ENCODE measurements at regions not wholly inside any gene's neighbourhood (a gene's known extent, or its start where the extent isn't known, plus 50 kb on each side); places are given as distances from the start of the nearest gene placed in this dataset.

DNA sequence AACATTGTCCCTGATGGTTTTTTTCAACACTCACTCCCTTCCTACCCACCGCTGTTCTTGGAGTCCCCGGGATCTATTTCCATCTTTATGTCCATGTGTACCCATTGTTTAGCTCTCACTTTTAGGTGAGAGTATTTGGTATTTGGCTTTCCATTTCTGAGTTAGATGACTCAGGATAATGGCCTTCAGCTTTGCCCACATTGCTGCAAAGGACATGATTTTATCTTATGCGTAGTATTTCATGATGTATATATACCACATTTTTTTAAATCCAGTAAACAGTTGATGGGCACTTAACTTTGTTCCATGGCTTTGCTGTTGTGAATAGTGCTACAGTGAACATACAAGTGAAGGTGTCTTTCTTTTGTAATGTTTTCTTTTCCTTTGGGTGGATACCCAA lies 123.5 kb upstream of the KITLG start:
- no peak for TF ChIP-seq EZH2 (IDR thresholded peaks at IDR 0.05; ENCODE audit: low read depth)
- TF ChIP-seq, protein P1, sequence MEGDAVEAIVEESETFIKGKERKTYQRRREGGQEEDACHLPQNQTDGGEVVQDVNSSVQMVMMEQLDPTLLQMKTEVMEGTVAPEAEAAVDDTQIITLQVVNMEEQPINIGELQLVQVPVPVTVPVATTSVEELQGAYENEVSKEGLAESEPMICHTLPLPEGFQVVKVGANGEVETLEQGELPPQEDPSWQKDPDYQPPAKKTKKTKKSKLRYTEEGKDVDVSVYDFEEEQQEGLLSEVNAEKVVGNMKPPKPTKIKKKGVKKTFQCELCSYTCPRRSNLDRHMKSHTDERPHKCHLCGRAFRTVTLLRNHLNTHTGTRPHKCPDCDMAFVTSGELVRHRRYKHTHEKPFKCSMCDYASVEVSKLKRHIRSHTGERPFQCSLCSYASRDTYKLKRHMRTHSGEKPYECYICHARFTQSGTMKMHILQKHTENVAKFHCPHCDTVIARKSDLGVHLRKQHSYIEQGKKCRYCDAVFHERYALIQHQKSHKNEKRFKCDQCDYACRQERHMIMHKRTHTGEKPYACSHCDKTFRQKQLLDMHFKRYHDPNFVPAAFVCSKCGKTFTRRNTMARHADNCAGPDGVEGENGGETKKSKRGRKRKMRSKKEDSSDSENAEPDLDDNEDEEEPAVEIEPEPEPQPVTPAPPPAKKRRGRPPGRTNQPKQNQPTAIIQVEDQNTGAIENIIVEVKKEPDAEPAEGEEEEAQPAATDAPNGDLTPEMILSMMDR (conservative IDR thresholded peaks at IDR 0.05) = no peak
